LNCaP clone FGC (cell line): ENCODE measurements at regions not wholly inside any gene's neighbourhood (a gene's known extent, or its start where the extent isn't known, plus 50 kb on each side); places are given as distances from the start of the nearest gene placed in this dataset.

Experiments used
- DNase-seq: peaks from one replicate; pipeline ENCODE4 v3.0.0-alpha.2; 2011; ENCODE audit warnings: low read depth
- H3K4me3 ChIP-seq: 2 replicates; pipeline ENCODE4 v1.5.1; 2011; ENCODE audit warnings: mild to moderate bottlenecking, low read depth, low read length, control low read depth
- TF ChIP-seq, protein P1 (sequence below): IDR thresholded peaks from 2 replicates; pipeline ENCODE4 v1.5.1; 2012; ENCODE audit warnings: mild to moderate bottlenecking; ENCODE audit not compliant: control insufficient read depth, insufficient read depth; ENCODE audit errors: extremely low read depth

- TF ChIP-seq, protein P1, sequence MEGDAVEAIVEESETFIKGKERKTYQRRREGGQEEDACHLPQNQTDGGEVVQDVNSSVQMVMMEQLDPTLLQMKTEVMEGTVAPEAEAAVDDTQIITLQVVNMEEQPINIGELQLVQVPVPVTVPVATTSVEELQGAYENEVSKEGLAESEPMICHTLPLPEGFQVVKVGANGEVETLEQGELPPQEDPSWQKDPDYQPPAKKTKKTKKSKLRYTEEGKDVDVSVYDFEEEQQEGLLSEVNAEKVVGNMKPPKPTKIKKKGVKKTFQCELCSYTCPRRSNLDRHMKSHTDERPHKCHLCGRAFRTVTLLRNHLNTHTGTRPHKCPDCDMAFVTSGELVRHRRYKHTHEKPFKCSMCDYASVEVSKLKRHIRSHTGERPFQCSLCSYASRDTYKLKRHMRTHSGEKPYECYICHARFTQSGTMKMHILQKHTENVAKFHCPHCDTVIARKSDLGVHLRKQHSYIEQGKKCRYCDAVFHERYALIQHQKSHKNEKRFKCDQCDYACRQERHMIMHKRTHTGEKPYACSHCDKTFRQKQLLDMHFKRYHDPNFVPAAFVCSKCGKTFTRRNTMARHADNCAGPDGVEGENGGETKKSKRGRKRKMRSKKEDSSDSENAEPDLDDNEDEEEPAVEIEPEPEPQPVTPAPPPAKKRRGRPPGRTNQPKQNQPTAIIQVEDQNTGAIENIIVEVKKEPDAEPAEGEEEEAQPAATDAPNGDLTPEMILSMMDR = no peak
- no peak overlapping the region for H3K4me3 ChIP-seq
- no peak for DNase-seq
Measured at GRCh38 chr5:142466195-142466971, 141.6 kb upstream of the SPRY4 start.

DNA sequence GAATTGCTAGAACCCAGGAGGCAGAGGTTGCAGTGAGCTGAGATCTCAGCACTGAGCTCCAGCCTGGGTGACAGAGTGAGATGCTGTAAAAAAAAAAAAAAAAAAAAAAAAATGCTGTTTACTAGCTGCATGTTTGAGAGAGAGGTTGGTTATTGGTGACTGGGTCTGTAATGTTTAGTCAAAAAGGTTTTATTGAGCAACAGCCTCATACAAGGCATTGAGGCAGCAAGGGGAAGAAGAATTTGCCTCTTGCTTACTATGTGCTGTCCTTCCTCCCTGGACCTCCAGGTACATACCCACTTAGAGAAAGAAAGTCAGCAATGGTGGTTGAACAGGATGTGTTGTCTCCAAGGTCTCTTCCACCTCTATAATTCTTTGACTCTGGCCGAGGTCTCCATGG is 140.7 kb upstream of the SPRY4 start:
- no peak for DNase-seq
- H3K4me3 ChIP-seq = no peak overlapping the region
- TF ChIP-seq, protein P1 = no peak

GRCh38 chr5:142463904-142464303 is 139.1 kb upstream of the SPRY4 start:
- no peak overlapping the region for H3K4me3 ChIP-seq
- TF ChIP-seq, protein P1 = no peak
- no peak for DNase-seq

- TF ChIP-seq, protein P1 = no peak
- no peak for DNase-seq
- no peak overlapping the region for H3K4me3 ChIP-seq
Measured at GRCh38 chr5:142461028-142461590, 136.3 kb upstream of the SPRY4 start.

- no peak overlapping the region for H3K4me3 ChIP-seq
- TF ChIP-seq, protein P1 = no peak
- no peak for DNase-seq
Measured at GRCh38 chr5:142459209-142459608, 134.4 kb upstream of the SPRY4 start.

DNA sequence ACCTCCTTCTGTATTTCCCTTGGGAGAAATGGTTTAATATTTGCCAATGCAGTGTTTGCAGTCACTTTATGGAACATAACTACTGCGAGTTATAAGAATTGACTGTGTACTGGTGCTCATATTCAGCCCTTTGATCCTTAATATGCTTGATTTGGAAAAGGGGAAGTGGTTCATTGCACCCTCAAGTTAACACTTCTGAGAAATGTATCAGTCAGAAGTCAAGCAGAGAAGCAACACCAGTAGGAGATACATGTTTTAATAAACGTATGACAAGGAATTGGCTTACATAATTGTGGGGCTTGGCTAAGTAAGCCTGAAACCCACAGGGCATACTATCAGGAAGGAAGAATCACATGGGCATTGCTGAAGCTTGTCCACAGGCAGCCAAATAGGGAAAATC is 131.0 kb upstream of the SPRY4 start:
- H3K4me3 ChIP-seq = no peak overlapping the region
- TF ChIP-seq, protein P1 = no peak
- no peak for DNase-seq

DNA sequence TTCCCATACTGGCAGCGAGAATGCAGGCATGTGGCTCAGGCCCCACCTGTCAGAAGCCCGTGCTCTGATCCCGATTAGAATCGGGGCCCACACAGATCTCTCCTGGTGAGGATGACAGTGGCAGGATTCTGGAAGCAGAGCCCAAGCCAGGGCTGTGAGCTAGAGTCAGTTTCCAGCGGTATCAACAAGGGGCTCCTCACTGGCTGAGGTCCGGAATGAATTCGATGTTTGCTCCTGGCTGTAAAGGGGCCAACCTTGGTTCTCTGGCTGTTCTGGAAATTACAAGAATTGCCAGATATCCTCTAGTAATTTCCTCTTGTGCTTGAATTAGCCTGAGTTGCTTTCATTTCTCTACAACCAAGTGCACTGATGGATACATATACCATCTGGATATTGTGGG is 129.1 kb upstream of the SPRY4 start:
- TF ChIP-seq, protein P1 = no peak
- no peak overlapping the region for H3K4me3 ChIP-seq
- DNase-seq = no peak
